Endodermal cell (in vitro differentiated cells): ENCODE measurements at regions not wholly inside any gene's neighbourhood (a gene's known extent, or its start where the extent isn't known, plus 50 kb on each side); places are given as distances from the start of the nearest gene placed in this dataset.
A peak's percentile ranks its signal among the peaks of the same experiment; 100 is the strongest.

Experiments used
- DNase-seq: peaks from one replicate; pipeline ENCODE4 v3.0.0-alpha.2; 2017
- H3K27ac ChIP-seq: 2 replicates; pipeline ENCODE4 v1.5.1; 2013; ENCODE audit warnings: mild to moderate bottlenecking, low read depth, low read length, moderate library complexity
- H3K27me3 ChIP-seq: 2 replicates; pipeline ENCODE4 v1.6.1; 2013; ENCODE audit warnings: mild to moderate bottlenecking, low read length, moderate library complexity; ENCODE audit not compliant: insufficient read depth, control insufficient read depth, poor library complexity, severe bottlenecking
- H3K36me3 ChIP-seq: 2 replicates; pipeline ENCODE4 v1.7.0; 2013; ENCODE audit warnings: mild to moderate bottlenecking, low read length, moderate library complexity; ENCODE audit not compliant: control insufficient read depth, insufficient read depth
- H3K4me1 ChIP-seq: one replicate; pipeline ENCODE4 v1.7.0; 2013; ENCODE audit warnings: low read length; ENCODE audit not compliant: control insufficient read depth, insufficient read depth
- H3K4me3 ChIP-seq: 2 replicates; pipeline ENCODE4 v1.5.1; 2013; ENCODE audit warnings: mild to moderate bottlenecking, low read length, moderate library complexity
- H3K9ac ChIP-seq: 2 replicates; pipeline ENCODE4 v1.6.1; 2013; ENCODE audit warnings: mild to moderate bottlenecking, low read length, moderate library complexity; ENCODE audit not compliant: poor library complexity, severe bottlenecking; ENCODE audit errors: extremely low read depth
- H3K9me3 ChIP-seq: 2 replicates; pipeline ENCODE4 v1.6.1; 2013; ENCODE audit warnings: mild to moderate bottlenecking, low read length, moderate library complexity; ENCODE audit not compliant: control insufficient read depth
- H3K27ac Mint-ChIP-seq: 2 replicates; pipeline ENCODE4 v1.8.0; 2020; ENCODE audit warnings: mixed read lengths
- H3K27me3 Mint-ChIP-seq: 2 replicates; pipeline ENCODE4 v1.8.0; 2021; ENCODE audit warnings: mild to moderate bottlenecking, mixed read lengths; ENCODE audit not compliant: insufficient read depth
- H3K36me3 Mint-ChIP-seq: 2 replicates; pipeline ENCODE4 v1.8.0; 2020; ENCODE audit warnings: low read depth, mixed read lengths
- H3K4me1 Mint-ChIP-seq: 2 replicates; pipeline ENCODE4 v1.8.0; 2020; ENCODE audit warnings: mixed read lengths
- H3K4me3 Mint-ChIP-seq: 2 replicates; pipeline ENCODE4 v1.8.0; 2020; ENCODE audit warnings: mild to moderate bottlenecking, moderate library complexity, mixed read lengths
- H3K9me3 Mint-ChIP-seq: 2 replicates; pipeline ENCODE4 v1.8.0; 2020; ENCODE audit warnings: mild to moderate bottlenecking, mixed read lengths
- CTCF ChIP-seq: fragments of 200-600 bp; sonication (generic); conservative IDR thresholded peaks from 2 replicates; pipeline ENCODE4 v1.5.0; 2021; ENCODE audit warnings: antibody characterized with exemption, mild to moderate bottlenecking
- WGBS, 2 experiments: methylation state at CpG; one replicate each; pipeline versions ENCODE4 v1.1.5 to v1.1.7; 2013; ENCODE audit warnings: missing lambda C conversion rate in 2 of 2, mixed read lengths in 1 of 2; ENCODE audit not compliant: insufficient coverage in 1 of 2, insufficient read length in 1 of 2; 5-methylcytosine and 5-hydroxymethylcytosine counted together

DNA sequence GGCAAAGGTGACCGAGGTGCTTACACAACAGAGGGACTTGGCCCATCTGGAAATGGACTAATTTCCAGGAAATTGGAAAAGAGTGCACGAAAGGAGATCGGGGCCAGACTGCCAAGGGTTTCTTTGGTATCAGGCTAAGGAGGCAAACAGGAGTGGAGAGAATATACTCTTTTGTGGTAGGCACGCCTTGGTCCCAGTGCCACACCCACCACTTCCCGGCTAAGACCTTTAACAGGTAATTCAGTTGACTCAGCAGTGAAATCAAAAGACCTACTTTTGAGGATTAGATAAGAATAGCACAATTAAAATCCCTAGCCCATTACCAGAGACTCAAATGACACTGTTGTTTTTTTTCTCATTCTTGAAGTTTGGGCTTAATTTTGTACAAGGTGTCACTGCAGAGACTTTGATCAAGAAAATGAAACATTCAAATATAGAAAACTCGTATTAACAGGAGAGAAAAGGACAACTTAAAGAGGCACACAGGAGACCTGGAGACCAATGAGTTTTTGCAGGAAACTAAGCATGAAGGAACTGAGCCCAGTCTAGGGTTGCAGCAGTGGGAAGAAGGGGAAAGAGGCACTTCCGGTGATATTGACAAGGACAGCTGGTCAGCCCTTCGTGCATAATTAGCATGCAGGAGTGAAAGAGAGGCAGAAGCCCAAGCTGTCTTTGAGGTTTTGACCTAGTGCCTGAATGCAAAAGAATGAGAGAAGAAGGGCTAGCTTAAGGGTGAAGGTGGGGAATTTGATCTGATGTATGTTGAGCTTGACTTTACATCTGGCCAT is 265.5 kb upstream of the CCL2 start:
- peaks cover 22% of the 10 kb centered on the region for H3K27me3 Mint-ChIP-seq
- peaks cover 11% of the 10 kb centered on the region for H3K9me3 Mint-ChIP-seq
- Histone ChIP-seq H3K9me3 (no peaks in the 10 kb centered on the region), H3K4me3 (no peak overlapping the region), H3K27ac (no peak overlapping the region), H3K9ac (no peak overlapping the region), H3K4me1 (no peaks in the 10 kb centered on the region), H3K36me3 (no peaks in the 10 kb centered on the region), H3K27me3 (peaks cover 16% of the 10 kb centered on the region)
- WGBS, 2 experiments = 77 to 84% methylated on average over 4 to 8 of the region's 8 CpGs
- no peak overlapping the region for H3K4me3 Mint-ChIP-seq
- H3K4me1 Mint-ChIP-seq = peaks cover 14% of the 10 kb centered on the region
- H3K36me3 Mint-ChIP-seq = peaks cover 2% of the 10 kb centered on the region
- TF ChIP-seq CTCF = no peak
- peak; percentile 43 for DNase-seq
- no peak overlapping the region for H3K27ac Mint-ChIP-seq

DNA sequence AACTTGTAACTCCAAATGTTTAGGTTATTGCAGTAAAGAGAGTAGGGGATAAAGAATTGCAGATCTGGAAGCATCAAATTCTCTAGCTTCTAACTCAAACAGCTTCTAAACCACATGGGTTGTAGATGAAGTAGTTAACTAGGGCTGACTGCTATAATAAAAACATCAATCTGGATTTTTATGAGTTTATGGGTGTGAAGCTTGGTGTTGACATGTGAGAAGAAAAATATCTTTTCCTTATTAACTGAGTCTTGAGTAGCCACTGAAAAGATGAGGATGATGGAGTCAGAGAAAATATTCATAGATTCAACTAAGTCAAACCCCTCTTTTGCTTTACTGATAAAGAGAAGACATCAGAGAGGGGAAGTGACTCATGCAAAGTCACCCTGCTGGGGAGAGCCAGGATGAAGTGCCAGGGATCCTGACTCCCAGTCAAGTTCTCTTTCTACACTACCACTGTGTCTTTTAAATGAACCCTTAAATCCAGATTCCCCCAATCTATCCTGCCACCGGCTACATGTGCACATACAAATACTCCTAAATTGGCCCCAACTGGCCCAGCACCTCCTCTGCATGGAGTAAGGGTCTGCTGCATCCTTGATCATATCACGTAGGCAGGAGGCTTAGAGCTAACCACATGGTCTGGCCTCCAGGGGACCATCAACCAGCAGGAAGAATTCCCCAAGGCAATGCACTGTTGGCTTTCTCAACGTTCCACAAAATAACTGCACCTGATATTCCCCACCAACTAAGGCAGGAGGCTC is 264.0 kb upstream of the CCL2 start:
- no peak overlapping the region for H3K27ac Mint-ChIP-seq
- H3K4me3 Mint-ChIP-seq = no peak overlapping the region
- H3K36me3 Mint-ChIP-seq = peaks cover 2% of the 10 kb centered on the region
- H3K9ac ChIP-seq = no peak overlapping the region
- peaks cover 14% of the 10 kb centered on the region for H3K4me1 Mint-ChIP-seq
- no peaks in the 10 kb centered on the region for H3K9me3 ChIP-seq
- TF ChIP-seq CTCF = no peak
- peaks cover 18% of the 10 kb centered on the region for H3K27me3 Mint-ChIP-seq
- H3K36me3 ChIP-seq = no peaks in the 10 kb centered on the region
- H3K4me3 ChIP-seq = no peak overlapping the region
- peaks cover 11% of the 10 kb centered on the region for H3K9me3 Mint-ChIP-seq
- DNase-seq = peak; percentile 52
- 73 to 82% methylated on average over 2 to 3 of the region's 3 CpGs for WGBS, 2 experiments
- H3K27me3 ChIP-seq = peaks cover 16% of the 10 kb centered on the region
- no peak overlapping the region for H3K27ac ChIP-seq
- H3K4me1 ChIP-seq = no peaks in the 10 kb centered on the region

DNA sequence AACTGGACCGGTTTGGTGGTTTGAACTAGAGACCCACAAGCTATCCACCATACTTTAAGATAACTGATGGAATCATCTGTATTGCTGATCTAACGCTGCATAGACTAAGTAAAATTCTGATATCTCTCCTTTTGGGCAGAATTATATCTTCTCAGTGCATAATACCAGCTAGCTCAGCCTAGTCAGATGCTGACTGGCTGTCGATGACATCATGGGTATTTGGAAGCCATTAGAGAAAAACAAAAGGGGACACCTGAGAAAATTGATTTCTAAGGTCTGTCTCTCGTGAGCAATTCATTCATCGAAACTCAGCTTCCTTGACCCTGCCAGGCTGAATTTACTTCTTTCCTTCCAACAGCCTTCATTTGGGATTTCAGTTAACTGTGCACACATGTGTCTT is 263.0 kb upstream of the CCL2 start:
- Mint-ChIP-seq H3K36me3 (peaks cover 2% of the 10 kb centered on the region), H3K4me1 (peaks cover 14% of the 10 kb centered on the region), H3K4me3 (no peak overlapping the region), H3K9me3 (peaks cover 14% of the 10 kb centered on the region), H3K27ac (no peak overlapping the region), H3K27me3 (peaks cover 18% of the 10 kb centered on the region)
- DNase-seq = peak; percentile 8
- 86 to 89% methylated on average over 5 of the region's 5 CpGs for WGBS, 2 experiments
- no peaks in the 10 kb centered on the region for H3K4me1 ChIP-seq
- H3K4me3 ChIP-seq = no peak overlapping the region
- TF ChIP-seq CTCF = no peak
- no peaks in the 10 kb centered on the region for H3K9me3 ChIP-seq
- peaks cover 16% of the 10 kb centered on the region for H3K27me3 ChIP-seq
- no peak overlapping the region for H3K27ac ChIP-seq
- H3K9ac ChIP-seq = no peak overlapping the region
- no peaks in the 10 kb centered on the region for H3K36me3 ChIP-seq
